GM21529 (cell line): ENCODE measurements at regions not wholly inside any gene's neighbourhood (a gene's known extent, or its start where the extent isn't known, plus 50 kb on each side); places are given as distances from the start of the nearest gene placed in this dataset.
"Not testable (repeated sequence)": the region's sequence is repeated elsewhere in the genome, so short reads cannot be mapped to it uniquely, and the experiment has no call there.

Source experiments
- ATAC-seq: cut with Tn5 transposase; IDR thresholded peaks from one replicate; pipeline ENCODE4 v1.9.1; 2021; ENCODE audit not compliant: unreplicated experiment

- peak; percentile 56 for ATAC-seq
Measured at GRCh38 chr3:34408088-34408487, 609.7 kb downstream of the PDCD6IP start.

- ATAC-seq: no peak
Measured at GRCh38 chr3:34411596-34411995, 613.2 kb downstream of the PDCD6IP start.

- no peak for ATAC-seq
Measured at GRCh38 chr3:34419801-34420200, 621.4 kb downstream of the PDCD6IP start.

- no peak for ATAC-seq
Measured at GRCh38 chr3:34421762-34422161, 623.3 kb downstream of the PDCD6IP start.

- no peak for ATAC-seq
Measured at GRCh38 chr3:34439796-34440195, 641.4 kb downstream of the PDCD6IP start.

GRCh38 chr3:34444137-34444536 lies 645.7 kb downstream of the PDCD6IP start:
- ATAC-seq: no peak

- ATAC-seq: no peak
Measured at GRCh38 chr3:34449305-34449704, 650.9 kb downstream of the PDCD6IP start.

- no peak for ATAC-seq
Measured at GRCh38 chr3:34463414-34463813, 665.0 kb downstream of the PDCD6IP start.

- ATAC-seq: no peak
Measured at GRCh38 chr3:34464646-34465045, 666.2 kb downstream of the PDCD6IP start.

GRCh38 chr3:34475851-34476250 lies 677.4 kb downstream of the PDCD6IP start:
- no peak for ATAC-seq

GRCh38 chr3:34483311-34483887 lies 685.0 kb downstream of the PDCD6IP start:
- ATAC-seq: no peak

- no peak for ATAC-seq
Measured at GRCh38 chr3:34504366-34504765, 705.9 kb downstream of the PDCD6IP start.

GRCh38 chr3:34504775-34505174 lies 706.3 kb downstream of the PDCD6IP start:
- no peak for ATAC-seq

GRCh38 chr3:34508732-34509131 lies 710.3 kb downstream of the PDCD6IP start:
- no peak for ATAC-seq

GRCh38 chr3:34511891-34512290 lies 713.5 kb downstream of the PDCD6IP start:
- ATAC-seq: no peak

- not testable (repeated sequence) for ATAC-seq
Measured at GRCh38 chr3:34519008-34519407, 720.6 kb downstream of the PDCD6IP start.

GRCh38 chr3:34531156-34531555 lies 732.7 kb downstream of the PDCD6IP start:
- ATAC-seq: no peak

GRCh38 chr3:34533451-34533850 lies 735.0 kb downstream of the PDCD6IP start:
- no peak for ATAC-seq

- ATAC-seq: no peak
Measured at GRCh38 chr3:34534013-34534412, 735.6 kb downstream of the PDCD6IP start.

- no peak for ATAC-seq
Measured at GRCh38 chr3:34544136-34544535, 745.7 kb downstream of the PDCD6IP start.

GRCh38 chr3:34547297-34547920 lies 749.0 kb downstream of the PDCD6IP start:
- no peak for ATAC-seq

- ATAC-seq: no peak
Measured at GRCh38 chr3:34567266-34567665, 768.8 kb downstream of the PDCD6IP start.

GRCh38 chr3:34568766-34569165 lies 770.3 kb downstream of the PDCD6IP start:
- ATAC-seq: no peak
